HG02852 (cell line): ENCODE measurements at regions not wholly inside any gene's neighbourhood (a gene's known extent, or its start where the extent isn't known, plus 50 kb on each side); places are given as distances from the start of the nearest gene placed in this dataset.
"Not testable (repeated sequence)": the region's sequence is repeated elsewhere in the genome, so short reads cannot be mapped to it uniquely, and the experiment has no call there.

Source experiments
- ATAC-seq: cut with Tn5 transposase; IDR thresholded peaks from one replicate; pipeline ENCODE4 v1.9.1; 2021; ENCODE audit warnings: mild to moderate bottlenecking, moderate library complexity; ENCODE audit not compliant: unreplicated experiment

DNA sequence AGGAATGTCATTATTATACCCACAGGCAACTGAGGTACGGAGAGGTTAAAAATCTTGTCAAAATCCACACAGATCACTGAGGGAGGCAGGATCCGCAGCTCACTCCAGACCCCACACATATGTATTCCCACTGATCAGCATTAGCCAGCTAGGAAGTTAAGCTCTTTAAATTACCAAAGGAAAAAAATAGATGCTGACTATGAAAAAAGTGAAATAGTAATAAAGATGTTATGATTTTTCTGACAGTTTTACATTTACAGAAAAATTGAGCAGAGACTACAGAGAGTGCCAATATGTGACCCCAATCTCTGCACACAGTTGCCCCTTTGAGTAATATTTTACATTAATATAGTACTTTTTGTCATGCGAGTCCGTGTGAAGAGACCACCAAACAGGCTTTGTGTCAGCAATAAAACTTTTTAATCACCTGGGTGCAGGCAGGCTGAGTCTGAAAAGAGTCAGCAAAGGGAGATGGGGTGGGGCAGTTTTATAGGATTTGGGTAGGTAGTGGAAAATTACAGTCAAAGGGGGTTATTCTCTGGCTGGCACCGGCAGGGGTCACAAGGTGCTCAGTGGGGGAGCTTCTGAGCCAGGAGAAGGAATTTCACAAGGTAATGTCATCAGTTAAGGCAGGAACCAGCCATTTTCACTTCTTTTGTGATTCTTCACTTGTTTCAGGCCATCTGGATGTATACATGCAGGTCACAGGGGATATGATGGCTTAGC lies 61.9 kb upstream of the NAA35 start:
- ATAC-seq = not testable (repeated sequence)

DNA sequence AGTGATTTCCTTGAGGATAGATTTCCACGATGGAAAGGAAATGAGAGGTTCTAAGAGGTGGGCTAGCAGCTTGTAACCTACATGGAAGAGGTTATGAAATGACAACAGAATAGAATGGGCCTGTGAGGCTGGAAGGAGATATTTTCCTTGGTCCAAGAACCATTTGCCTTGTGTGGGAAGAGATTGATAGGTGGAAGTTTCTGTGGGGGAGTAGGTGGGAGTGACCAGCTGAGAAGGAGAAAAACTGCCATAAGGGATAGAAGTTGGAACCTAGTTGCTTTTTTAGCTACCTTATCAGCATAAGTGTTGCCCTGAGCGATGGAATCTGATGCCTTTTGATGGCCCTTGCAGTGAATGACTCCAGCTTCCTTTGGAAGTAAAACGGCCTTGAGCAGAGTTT lies 60.4 kb upstream of the NAA35 start:
- not testable (repeated sequence) for ATAC-seq

DNA sequence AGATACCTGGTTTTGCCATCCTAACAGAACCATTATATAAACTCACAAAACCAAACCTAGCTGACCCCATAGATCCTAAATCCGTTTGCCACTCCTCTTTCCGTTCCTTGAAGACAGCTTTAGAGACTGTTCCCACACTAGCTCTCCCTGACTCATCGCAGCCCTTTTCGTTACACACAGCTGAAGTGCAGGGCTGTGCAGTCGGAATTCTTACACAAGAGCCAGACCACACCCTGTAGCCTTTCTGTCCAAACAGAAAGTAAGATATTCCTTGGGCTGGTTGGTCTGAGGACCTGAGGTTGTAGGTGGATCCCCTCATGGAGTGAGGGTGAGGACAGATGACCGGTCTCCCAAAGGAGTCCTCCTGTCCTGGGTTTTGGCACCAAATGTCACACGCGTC lies 56.7 kb upstream of the NAA35 start:
- no peak for ATAC-seq

DNA sequence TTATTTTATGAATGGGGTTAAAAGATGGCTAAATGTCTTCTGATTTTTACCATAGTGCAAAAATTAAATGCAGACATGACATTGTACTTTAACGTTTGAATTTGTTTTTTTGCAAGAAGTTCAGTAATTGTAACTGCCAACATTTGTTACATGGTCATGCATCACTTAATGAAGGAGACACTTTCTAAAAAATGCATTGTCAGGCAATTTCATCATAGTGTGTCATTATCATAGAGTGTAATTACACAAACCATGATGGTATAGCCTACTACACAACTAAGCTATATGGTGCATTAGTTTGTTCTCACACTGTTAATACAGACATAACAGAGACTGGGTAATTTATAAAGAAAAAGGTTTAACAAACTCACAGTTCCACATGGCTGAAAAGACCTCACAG lies 50.0 kb upstream of the NAA35 start:
- no peak for ATAC-seq
